ENCODE measurements at regions not wholly inside any gene's neighbourhood (a gene's known extent, or its start where the extent isn't known, plus 50 kb on each side); places are given as distances from the start of the nearest gene placed in this dataset.

GRCh38 chr19:46920362-46920761 lies 59.6 kb downstream of the ARHGAP35 start:
- TF ChIP-seq CTCF (optimal IDR thresholded peaks at IDR 0.05 in 1 of 3, IDR thresholded peaks at IDR 0.05 in 1 of 3, conservative IDR thresholded peaks at IDR 0.05 in 1 of 3; ENCODE audit: extremely low read depth in 1 of 3, insufficient read depth in 2 of 3, low read length in 3 of 3): no peak
- no peak for TF ChIP-seq EZH2 (IDR thresholded peaks at IDR 0.05; ENCODE audit: low read length)

Data from keratinocyte (primary cell).